GM23338 (cell line): ENCODE measurements at regions not wholly inside any gene's neighbourhood (a gene's known extent, or its start where the extent isn't known, plus 50 kb on each side); places are given as distances from the start of the nearest gene placed in this dataset.

Experiments used
- ATAC-seq: fragments of 200-7000 bp; cut with Tn5 transposase; 3 replicates; pipeline ENCODE4 v1.9.1; 2020
- DNase-seq: peaks from one replicate; pipeline ENCODE4 v3.0.0-alpha.2; 2015; ENCODE audit warnings: low spot score
- H2AFZ ChIP-seq: fragments of 200-600 bp; sonication (generic); 2 replicates; pipeline ENCODE4 v1.8.0; 2016; ENCODE audit warnings: antibody characterized with exemption, mild to moderate bottlenecking, moderate library complexity
- H3F3A ChIP-seq: fragments of 200-600 bp; sonication (generic); replicated peaks from 2 replicates; pipeline ENCODE4 v1.8.0; 2017; ENCODE audit warnings: antibody characterized with exemption, mixed run types, low read depth
- H3K27ac ChIP-seq: fragments of 200-600 bp; sonication (generic); 2 replicates; pipeline ENCODE4 v1.6.1; 2016; ENCODE audit warnings: low read depth
- H3K27me3 ChIP-seq: fragments of 200-600 bp; sonication (generic); 2 replicates; pipeline ENCODE4 v1.8.0; 2016; ENCODE audit warnings: mild to moderate bottlenecking, mixed run types, moderate library complexity; ENCODE audit not compliant: insufficient read depth
- H3K36me3 ChIP-seq: fragments of 200-600 bp; sonication (generic); 2 replicates; pipeline ENCODE4 v1.8.0; 2016; ENCODE audit warnings: mild to moderate bottlenecking; ENCODE audit not compliant: insufficient read depth
- H3K4me1 ChIP-seq: fragments of 200-600 bp; sonication (generic); 2 replicates; pipeline ENCODE4 v1.8.0; 2016; ENCODE audit warnings: mild to moderate bottlenecking, moderate library complexity; ENCODE audit not compliant: insufficient read depth
- H3K4me2 ChIP-seq: fragments of 200-600 bp; sonication (generic); 2 replicates; pipeline ENCODE4 v1.7.1; 2017; ENCODE audit warnings: mixed run types
- H3K4me3 ChIP-seq: fragments of 200-600 bp; sonication (generic); 2 replicates; pipeline ENCODE4 v1.6.1; 2016; ENCODE audit warnings: mixed run types
- H3K79me2 ChIP-seq: fragments of 200-600 bp; sonication (generic); replicated peaks from 2 replicates; pipeline ENCODE4 v1.8.0; 2017; ENCODE audit warnings: mild to moderate bottlenecking; ENCODE audit not compliant: insufficient read depth
- H3K9me2 ChIP-seq: fragments of 200-600 bp; sonication (generic); 2 replicates; pipeline ENCODE4 v1.8.0; 2017; ENCODE audit not compliant: insufficient read depth
- H4K20me1 ChIP-seq: fragments of 200-600 bp; sonication (generic); replicated peaks from 2 replicates; pipeline ENCODE4 v1.8.0; 2017; ENCODE audit warnings: mild to moderate bottlenecking; ENCODE audit not compliant: insufficient read depth
- H3K27ac Mint-ChIP-seq: 2 replicates; pipeline ENCODE4 v1.8.0; 2020; ENCODE audit warnings: inconsistent platforms, mild to moderate bottlenecking, moderate library complexity, mixed read lengths
- H3K27me3 Mint-ChIP-seq: 3 replicates; pipeline ENCODE4 v1.8.0; 2022; ENCODE audit warnings: low read depth, mild to moderate bottlenecking, moderate library complexity, mixed read lengths, inconsistent platforms; ENCODE audit not compliant: insufficient read depth, poor library complexity
- H3K36me3 Mint-ChIP-seq: 3 replicates; pipeline ENCODE4 v1.8.0; 2021; ENCODE audit warnings: low read depth, mild to moderate bottlenecking, inconsistent platforms, moderate library complexity, mixed read lengths
- H3K4me1 Mint-ChIP-seq: 3 replicates; pipeline ENCODE4 v1.8.0; 2020; ENCODE audit warnings: mild to moderate bottlenecking, inconsistent platforms, mixed read lengths
- H3K4me3 Mint-ChIP-seq: 3 replicates; pipeline ENCODE4 v1.8.0; 2021; ENCODE audit warnings: moderate library complexity, mild to moderate bottlenecking, inconsistent platforms, mixed read lengths
- H3K9me3 Mint-ChIP-seq: 3 replicates; pipeline ENCODE4 v1.8.0; 2020; ENCODE audit warnings: moderate library complexity, mild to moderate bottlenecking, inconsistent platforms, mixed read lengths
- CREB1 ChIP-seq: fragments of 250-450 bp; sonication (Bioruptor Pico); IDR thresholded peaks from 2 replicates; pipeline ENCODE4 v1.5.0; 2020; ENCODE audit warnings: low read depth, mild to moderate bottlenecking, moderate library complexity
- ETS1 ChIP-seq: IDR thresholded peaks from 2 replicates; pipeline ENCODE4 v1.6.1; 2016; ENCODE audit warnings: antibody characterized with exemption
- EZH2 ChIP-seq: fragments of 200-600 bp; sonication (generic); IDR thresholded peaks from one replicate; pipeline ENCODE4 v1.8.0; 2017; ENCODE audit warnings: antibody characterized with exemption, mild to moderate bottlenecking, low read depth; ENCODE audit not compliant: unreplicated experiment
- EZH2phosphoT487 ChIP-seq: fragments of 200-600 bp; sonication (generic); IDR thresholded peaks from one replicate; pipeline ENCODE4 v1.8.1; 2018; ENCODE audit warnings: antibody characterized with exemption; ENCODE audit not compliant: unreplicated experiment
- JUNB ChIP-seq: IDR thresholded peaks from one replicate; pipeline ENCODE4 v1.6.1; 2016; ENCODE audit warnings: antibody characterized with exemption; ENCODE audit not compliant: unreplicated experiment
- NANOG ChIP-seq: IDR thresholded peaks from 2 replicates; pipeline ENCODE4 v1.6.1; 2016; ENCODE audit warnings: antibody characterized with exemption, borderline replicate concordance
- POLR2AphosphoS5 ChIP-seq: IDR thresholded peaks from 2 replicates; pipeline ENCODE4 v1.6.1; 2016; ENCODE audit warnings: antibody characterized with exemption, low read depth
- REST ChIP-seq: IDR thresholded peaks from one replicate; pipeline ENCODE4 v1.6.1; 2018; ENCODE audit warnings: antibody characterized with exemption; ENCODE audit not compliant: unreplicated experiment
- ZNF114 ChIP-seq: fragments of 250-450 bp; sonication (Bioruptor Pico); IDR thresholded peaks from 2 replicates; pipeline ENCODE4 v1.5.0; 2020; ENCODE audit warnings: mild to moderate bottlenecking, moderate library complexity
- ZNF331 ChIP-seq: fragments of 250-450 bp; sonication (Bioruptor Pico); IDR thresholded peaks from 2 replicates; pipeline ENCODE4 v1.5.0; 2020; ENCODE audit warnings: low read depth, mild to moderate bottlenecking, moderate library complexity
- ZNF462 ChIP-seq: fragments of 250-450 bp; sonication (Bioruptor Pico); IDR thresholded peaks from 2 replicates; pipeline ENCODE4 v1.5.0; 2020; ENCODE audit warnings: mild to moderate bottlenecking, moderate library complexity

- H3K4me3 Mint-ChIP-seq, result no peak overlapping the region
- Histone ChIP-seq H3K4me3 (no peak overlapping the region), H3K27me3 (no peaks in the 10 kb centered on the region), H2AFZ (no peak overlapping the region), H3F3A (no peaks in the 10 kb centered on the region), H3K4me2 (no peak overlapping the region), H3K4me1 (no peaks in the 10 kb centered on the region), H3K9me2 (no peaks in the 10 kb centered on the region), H3K79me2 (no peaks in the 10 kb centered on the region), H3K36me3 (no peaks in the 10 kb centered on the region), H4K20me1 (no peaks in the 10 kb centered on the region), H3K27ac (no peak overlapping the region)
- ATAC-seq, result no peak
- no peak for DNase-seq
- TF ChIP-seq JUNB, result no peak
- TF ChIP-seq NANOG, result no peak
- no peak for TF ChIP-seq EZH2phosphoT487
- TF ChIP-seq REST, result no peak
- no peak for TF ChIP-seq EZH2
- TF ChIP-seq ZNF331 (CRISPR knock-in tag), result no peak
- TF ChIP-seq ETS1, result no peak
- TF ChIP-seq CREB1, result no peak
- TF ChIP-seq ZNF462, result no peak
- no peak for TF ChIP-seq POLR2AphosphoS5
- TF ChIP-seq ZNF114 (CRISPR knock-in tag), result no peak
- no peak overlapping the region for H3K27ac Mint-ChIP-seq
- H3K27me3 Mint-ChIP-seq, result no peaks in the 10 kb centered on the region
- peaks cover 5% of the 10 kb centered on the region; the same call in 2 of the 3 replicates for H3K4me1 Mint-ChIP-seq
- no peaks in the 10 kb centered on the region for H3K36me3 Mint-ChIP-seq
- H3K9me3 Mint-ChIP-seq, result no peaks in the 10 kb centered on the region
These were observed 66.4 kb upstream of the NCK2 start for GRCh38 chr2:105678346-105678745.
